ENCODE measurements at regions not wholly inside any gene's neighbourhood (a gene's known extent, or its start where the extent isn't known, plus 50 kb on each side); places are given as distances from the start of the nearest gene placed in this dataset.
A peak's percentile ranks its signal among the peaks of the same experiment; 100 is the strongest.

- Histone ChIP-seq H3K4me1 (replicated peaks in 1 of 4; ENCODE audit: control insufficient read depth in 3 of 4, insufficient read depth in 4 of 4, low read length in 3 of 4) (peaks cover 0 to 11% (median 4%) of the 10 kb centered on the region in 4 experiments; a peak in 2 of 7 replicates), H3K4me3 (ENCODE audit: extremely low read depth in 1 of 4, insufficient read depth in 2 of 4, low read depth in 3 of 4, low read length in 4 of 4) (no peak overlapping the region), H3K9ac (replicated peaks in 1 of 4; ENCODE audit: extremely low read depth in 1 of 4, low read depth in 3 of 4, low read length in 3 of 4) (no peak overlapping the region), H3K4ac (replicated peaks; ENCODE audit: insufficient read length, low read depth, low read length) (no peak overlapping the region), H3K79me2 (ENCODE audit: control insufficient read depth in 1 of 2, insufficient read depth in 2 of 2, low read length in 2 of 2) (no peaks in the 10 kb centered on the region), H3K18ac (ENCODE audit: extremely low read depth, low read length) (peak overlapping the region; percentile 54; the same call in 1 of the 2 replicates), H3K23me2 (ENCODE audit: low read depth, low read length) (no peaks in the 10 kb centered on the region), H2AK5ac (ENCODE audit: low read depth, low read length) (no peak overlapping the region; the same call in 1 of the 2 replicates), H4K91ac (replicated peaks; ENCODE audit: insufficient read length, low read length) (no peak overlapping the region), H3K36me3 (ENCODE audit: control insufficient read depth in 2 of 4, insufficient read depth in 4 of 4, low read length in 3 of 4) (no peaks in the 10 kb centered on the region), H3K9me3 (ENCODE audit: insufficient read depth in 2 of 2, low read depth in 1 of 2, low read length in 1 of 2) (no peaks in the 10 kb centered on the region), H2BK15ac (ENCODE audit: low read length) (no peak overlapping the region), H2AFZ (ENCODE audit: low read length) (no peak overlapping the region), H2BK5ac (ENCODE audit: low read depth, low read length) (no peak overlapping the region), H3K79me1 (ENCODE audit: low read depth, low read length) (no peaks in the 10 kb centered on the region), H4K20me1 (replicated peaks in 1 of 2; ENCODE audit: control insufficient read depth in 1 of 2, insufficient read depth in 2 of 2, low read length in 2 of 2) (no peaks in the 10 kb centered on the region), H2BK12ac (ENCODE audit: low read depth, low read length) (no peak overlapping the region; the same call in 1 of the 2 replicates), H2BK120ac (replicated peaks; ENCODE audit: low read depth, low read length) (no peak overlapping the region), H3K27me3 (replicated peaks in 1 of 4; ENCODE audit: control insufficient read depth in 3 of 4, extremely low read depth in 1 of 4, insufficient read depth in 3 of 4, low read length in 3 of 4) (peaks cover 0 to 1% (median 0%) of the 10 kb centered on the region in 4 experiments; a peak in 1 of 7 replicates), H2BK20ac (ENCODE audit: low read length) (no peak overlapping the region), H3K56ac (replicated peaks; ENCODE audit: insufficient read length, low read depth, low read length) (no peak overlapping the region), H3K27ac (ENCODE audit: low read depth, low read length) (no peak overlapping the region), H3K23ac (ENCODE audit: insufficient read length) (no peak overlapping the region), H4K5ac (ENCODE audit: insufficient read length, low read depth, low read length) (no peak overlapping the region), H4K8ac (ENCODE audit: extremely low read depth, insufficient read depth, low read length) (no peak overlapping the region), H3K14ac (ENCODE audit: insufficient read length) (no peak overlapping the region), H3K4me2 (ENCODE audit: insufficient read depth in 1 of 2, low read depth in 2 of 2, low read length in 2 of 2) (no peak overlapping the region)
- no peak for DNase-seq (ENCODE audit: low read depth in 1 of 2, low spot score in 2 of 2)
- ChIA-PET POLR2A (ENCODE audit: partially characterized antibody) (interaction anchor here (0.7 kb wide), 1 partner anchor 97 kb away, joined by 3 read pairs; no protein-coding TSS in a partner anchor), CTCF (ENCODE audit: partially characterized antibody) (no interaction called here)
- 94% methylated on average over 4 of the region's 4 CpGs; no CpG with 5 or more reads in 1 of the 2 experiments for WGBS, 2 experiments (ENCODE audit: extremely low coverage in 1 of 2, insufficient coverage in 1 of 2, insufficient read length in 1 of 2, insufficient replicate concordance in 2 of 2, low coverage in 1 of 2, low lambda C conversion rate in 2 of 2, missing lambda C conversion rate in 1 of 2)
- no peak for FAIRE-seq
- no peak for TF ChIP-seq EZH2 (IDR thresholded peaks at IDR 0.05; ENCODE audit: low read depth, low read length, severe bottlenecking)
- no peak for TF ChIP-seq KDM5A (IDR thresholded peaks at IDR 0.05; ENCODE audit: low read length)
- no peak for TF ChIP-seq HDAC6 (IDR thresholded peaks at IDR 0.05; ENCODE audit: low read depth, low read length)
These were observed 61.2 kb upstream of the WDFY2 start for GRCh38 chr13:51523082-51523518.

Data from H1 (cell line).